Left forelimb (tissue), 1 donor: ENCODE measurements at regions not wholly inside any gene's neighbourhood (a gene's known extent, or its start where the extent isn't known, plus 50 kb on each side); places are given as distances from the start of the nearest gene placed in this dataset.
"Not testable (repeated sequence)": the region's sequence is repeated elsewhere in the genome, so short reads cannot be mapped to it uniquely, and the experiment has no call there.

Experiments
- DNase-seq: peaks from one replicate; pipeline ENCODE4 v3.0.0-alpha.2; 2018; ENCODE audit warnings: low spot score

- DNase-seq: no peak
Measured at GRCh38 chr6:145112711-145113148, 622.6 kb downstream of the EPM2A start.

- no peak for DNase-seq
Measured at GRCh38 chr6:145115638-145116037, 619.7 kb downstream of the EPM2A start.

GRCh38 chr6:145116591-145117178, 618.6 kb downstream of the EPM2A start:
- no peak for DNase-seq

- no peak for DNase-seq
Measured at GRCh38 chr6:145118224-145118623, 617.1 kb downstream of the EPM2A start.

GRCh38 chr6:145119081-145119480, 616.2 kb downstream of the EPM2A start:
- DNase-seq: no peak

GRCh38 chr6:145132709-145133108, 602.6 kb downstream of the EPM2A start:
- DNase-seq: no peak

DNA sequence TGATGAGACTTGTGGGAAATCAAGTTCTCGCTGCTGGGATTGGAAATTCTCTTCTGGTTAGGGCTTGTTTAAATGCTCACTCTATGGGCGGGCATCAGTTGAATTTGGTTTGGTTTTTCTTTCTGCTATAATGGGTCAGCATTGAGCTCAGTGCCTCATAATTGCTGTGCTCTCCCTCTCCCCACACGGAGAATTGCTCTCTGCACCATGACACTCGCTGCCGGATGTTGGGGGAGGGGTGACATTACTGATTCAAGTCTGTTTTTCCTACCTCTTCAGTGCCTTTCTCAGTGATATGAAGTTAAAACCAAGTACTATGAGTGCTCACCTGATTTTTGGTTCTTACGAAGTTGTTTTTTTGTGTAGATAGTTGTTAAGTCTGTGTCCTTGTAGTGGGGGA, 599.6 kb downstream of the EPM2A start:
- no peak for DNase-seq

DNA sequence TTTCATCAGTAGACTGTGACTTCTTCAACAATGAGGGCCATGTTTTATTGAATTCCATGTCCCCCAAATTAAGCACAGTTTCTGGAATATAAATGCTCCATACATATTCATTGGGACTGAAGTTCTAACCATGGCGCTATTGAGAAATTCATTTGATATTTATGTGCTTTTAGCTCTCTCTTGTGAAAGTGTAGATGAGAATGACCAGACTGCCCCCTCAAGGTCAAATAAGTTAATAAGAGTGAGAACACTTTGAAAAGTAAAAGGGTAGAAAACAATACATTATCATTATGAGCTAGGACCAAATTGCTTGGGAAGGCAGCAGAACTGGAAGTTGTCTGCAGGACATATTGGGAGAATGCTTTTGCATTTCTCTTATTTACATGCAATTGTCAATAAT, 597.9 kb downstream of the EPM2A start:
- DNase-seq: no peak

- no peak for DNase-seq
Measured at GRCh38 chr6:145138469-145139139, 596.7 kb downstream of the EPM2A start.

- no peak for DNase-seq
Measured at GRCh38 chr6:145139140-145139850, 596.0 kb downstream of the EPM2A start.

DNA sequence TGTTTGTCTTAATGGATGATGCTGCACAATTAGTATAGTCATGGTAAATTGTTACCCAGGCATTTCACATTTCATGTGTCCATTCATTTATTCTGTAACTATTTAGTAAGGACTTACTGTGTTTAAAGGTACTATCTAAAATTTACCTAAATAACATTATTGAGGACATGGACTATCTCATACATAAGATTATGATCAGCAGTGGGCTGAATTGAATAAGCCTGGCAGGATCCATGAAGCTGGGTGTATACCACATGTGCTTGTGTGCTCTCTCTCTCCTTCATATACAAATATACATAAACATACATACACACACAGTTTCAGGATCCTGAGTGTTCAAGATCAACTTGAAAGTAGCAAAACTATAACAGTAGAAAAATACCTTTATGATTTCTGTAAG, 595.4 kb downstream of the EPM2A start:
- no peak for DNase-seq

- DNase-seq: no peak
Measured at GRCh38 chr6:145141572-145141971, 593.7 kb downstream of the EPM2A start.

GRCh38 chr6:145142958-145143357, 592.4 kb downstream of the EPM2A start:
- no peak for DNase-seq

GRCh38 chr6:145143379-145143778, 591.9 kb downstream of the EPM2A start:
- no peak for DNase-seq

- no peak for DNase-seq
Measured at GRCh38 chr6:145147559-145147958, 587.8 kb downstream of the EPM2A start.

GRCh38 chr6:145147981-145148749, 587.2 kb downstream of the EPM2A start:
- DNase-seq: no peak

DNA sequence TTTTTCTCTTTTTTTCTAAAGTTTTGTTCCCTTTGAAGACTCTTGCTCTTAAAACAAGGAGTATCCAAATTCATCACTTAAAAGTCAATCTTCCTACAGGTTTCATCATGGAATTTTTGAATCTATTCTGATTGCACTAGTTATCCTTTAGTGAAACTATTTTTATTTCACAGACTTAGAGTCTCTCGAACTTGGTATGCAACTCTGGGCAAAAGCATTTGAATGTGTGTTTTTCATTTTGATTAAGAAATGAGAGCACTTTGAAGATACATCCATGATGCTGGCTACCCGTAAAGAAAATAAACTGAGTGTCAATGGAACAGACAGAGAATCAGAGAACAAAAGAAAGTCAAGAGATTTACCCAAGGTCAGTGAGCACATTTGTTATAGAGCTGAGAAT, 586.5 kb downstream of the EPM2A start:
- no peak for DNase-seq

DNA sequence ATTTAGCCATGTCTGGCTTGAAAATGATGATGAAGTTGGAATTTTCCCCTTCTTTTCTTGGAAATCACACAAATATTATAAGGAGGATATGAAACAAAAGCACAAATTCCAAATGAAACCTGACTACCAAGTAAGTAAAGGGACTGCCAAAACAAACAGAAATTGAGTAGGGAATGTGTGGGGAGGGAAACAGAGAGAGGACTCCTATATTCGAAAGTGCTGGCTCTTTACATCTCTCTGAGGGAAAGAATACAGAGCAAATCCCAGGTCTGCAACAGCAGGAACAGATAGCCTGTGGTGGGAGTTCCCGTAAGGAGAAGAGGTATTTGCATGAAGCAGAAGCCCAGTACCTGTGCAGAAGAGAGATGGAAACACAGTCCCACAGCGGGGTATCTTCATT, 583.7 kb downstream of the EPM2A start:
- no peak for DNase-seq

DNA sequence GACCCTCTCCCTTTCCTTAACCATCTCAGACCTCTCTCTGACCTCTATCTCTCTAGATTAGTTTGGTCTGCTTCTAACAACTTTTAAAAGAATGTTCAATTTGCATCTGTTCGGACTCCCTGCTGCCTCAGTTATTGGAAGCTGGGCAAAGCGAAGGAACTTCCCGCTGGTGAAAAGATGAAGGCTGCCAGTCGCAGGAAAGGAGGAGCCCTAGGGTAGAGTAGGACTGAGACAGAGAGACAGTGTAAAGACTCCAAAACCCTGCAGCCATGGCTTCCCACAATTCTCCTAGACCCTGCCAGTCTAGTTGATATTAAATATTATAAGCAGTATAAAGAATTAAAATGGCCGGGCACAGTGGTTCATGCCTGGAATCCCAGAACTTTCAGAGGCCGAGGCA, 581.8 kb downstream of the EPM2A start:
- DNase-seq: no peak

DNA sequence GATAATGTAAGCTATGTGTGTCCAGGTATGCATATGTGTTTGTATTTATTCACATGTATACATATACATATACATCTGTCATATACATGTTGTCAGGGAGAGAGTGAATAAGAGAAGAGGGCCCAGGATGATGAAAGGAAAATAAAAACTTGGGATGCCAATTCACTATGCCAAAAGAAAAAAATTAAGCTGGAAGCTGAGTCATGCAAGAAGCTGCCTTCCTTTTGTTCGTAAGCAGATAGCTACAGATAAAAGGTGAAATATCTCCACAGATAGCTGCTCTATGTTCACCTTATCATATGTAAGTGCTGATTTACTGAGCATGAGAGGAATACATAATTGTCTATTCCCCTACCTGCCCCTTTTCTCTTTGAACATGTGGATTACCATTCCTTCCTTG, 579.9 kb downstream of the EPM2A start:
- DNase-seq: no peak

- no peak for DNase-seq
Measured at GRCh38 chr6:145155873-145156782, 579.2 kb downstream of the EPM2A start.

DNA sequence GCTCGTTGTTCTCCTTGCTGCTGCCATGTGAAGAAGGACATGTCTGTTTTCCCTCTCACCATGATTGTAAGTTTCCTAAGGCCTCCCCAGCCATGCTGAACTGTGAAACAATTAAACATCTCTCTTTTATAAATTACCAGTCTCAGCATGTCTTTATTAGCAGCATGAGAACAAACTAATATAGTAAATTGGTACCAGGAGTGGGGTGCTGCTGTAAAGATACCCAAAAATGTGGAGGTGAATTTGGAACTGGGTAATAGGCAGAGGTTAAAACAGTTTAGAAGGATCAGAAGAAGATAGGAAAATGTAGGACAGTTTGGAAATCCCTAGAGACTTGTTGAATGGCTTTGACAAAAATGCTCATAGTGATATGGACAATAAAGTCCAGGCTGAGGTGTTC, 576.7 kb downstream of the EPM2A start:
- not testable (repeated sequence) for DNase-seq
